Loucy (cell line): ENCODE measurements at regions not wholly inside any gene's neighbourhood (a gene's known extent, or its start where the extent isn't known, plus 50 kb on each side); places are given as distances from the start of the nearest gene placed in this dataset.

Source experiments
- CTCF ChIP-seq: fragments of 200-600 bp; sonication (generic); conservative IDR thresholded peaks from 2 replicates; pipeline ENCODE4 v1.5.1; 2014; ENCODE audit warnings: mild to moderate bottlenecking, antibody characterized with exemption, low read length
- EZH2phosphoT487 ChIP-seq: fragments of 200-600 bp; IDR thresholded peaks from 2 replicates; pipeline ENCODE4 v1.6.1; 2018; ENCODE audit warnings: antibody characterized with exemption, mild to moderate bottlenecking, moderate library complexity, borderline replicate concordance

DNA sequence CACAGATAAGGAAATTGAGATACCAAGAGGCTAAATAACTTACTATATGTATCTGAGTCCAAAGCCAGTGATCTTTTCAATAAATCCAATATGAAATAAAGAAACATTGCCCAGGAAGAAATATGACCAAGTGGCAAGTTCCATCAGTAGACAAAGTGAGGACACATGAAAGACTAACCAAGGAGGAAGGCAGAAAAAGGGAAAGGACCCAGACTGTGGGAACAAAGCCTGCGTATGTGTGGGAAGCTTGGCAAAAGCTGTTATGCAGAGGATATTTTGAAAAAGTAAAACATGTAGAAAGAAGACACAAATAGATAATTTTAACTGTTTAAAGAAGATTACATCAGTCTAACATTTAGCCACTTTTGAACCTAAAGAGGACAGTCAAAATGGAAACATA, 264.4 kb upstream of the PRDM1 start:
- TF ChIP-seq CTCF (no peak), EZH2phosphoT487 (no peak)
